CD4-positive, alpha-beta T cell (primary cell): ENCODE measurements at regions not wholly inside any gene's neighbourhood (a gene's known extent, or its start where the extent isn't known, plus 50 kb on each side); places are given as distances from the start of the nearest gene placed in this dataset.

Experiments used
- ATAC-seq: fragments of 200-7000 bp; cut with Tn5 transposase; one replicate; pipeline ENCODE4 v1.10.0; 2022; ENCODE audit warnings: mild to moderate bottlenecking; ENCODE audit not compliant: poor library complexity
- CTCF ChIA-PET: fragments of 350-600 bp; sonication (Branson Sonifier 250); formaldehyde crosslinking; loops from one replicate; lab custom pipeline; 2021; ENCODE audit warnings: antibody characterized with exemption, inconsistent platforms; lab: Charles Lee
- POLR2A ChIA-PET: fragments of 350-600 bp; sonication (Branson Sonifier 250); formaldehyde crosslinking; loops from one replicate; lab custom pipeline; 2021; ENCODE audit warnings: antibody characterized with exemption, inconsistent platforms; lab: Charles Lee
- DNase-seq, 14 experiments: peaks; one replicate each; pipeline ENCODE4 v3.0.0-alpha.2; 2013 to 2020; ENCODE audit warnings: mixed read lengths in 2 of 14
- H3K27ac ChIP-seq, 2 donors: one replicate each; pipeline versions ENCODE4 v1.5.1 to v1.7.0; 2013; ENCODE audit warnings: low read length in 2 of 2, low read depth in 1 of 2, mild to moderate bottlenecking in 1 of 2
- H3K27me3 ChIP-seq, 2 experiments: 1 replicate in 1 of 2; 2 replicates in 1 of 2; pipeline versions ENCODE4 v1.6.1 to v1.7.0; 2013; ENCODE audit warnings: low read length in 2 of 2, control low read depth in 1 of 2, mild to moderate bottlenecking in 1 of 2, moderate library complexity in 1 of 2; ENCODE audit not compliant: insufficient read depth in 2 of 2, control insufficient read depth in 1 of 2
- H3K36me3 ChIP-seq: one replicate; pipeline ENCODE4 v1.6.1; 2013; ENCODE audit warnings: low read length, control low read depth; ENCODE audit not compliant: insufficient read depth
- H3K4me1 ChIP-seq: one replicate; pipeline ENCODE4 v1.6.1; 2013; ENCODE audit warnings: low read length, control low read depth; ENCODE audit not compliant: insufficient read depth
- H3K4me3 ChIP-seq: one replicate; pipeline ENCODE4 v1.5.1; 2013; ENCODE audit warnings: mild to moderate bottlenecking, low read length, moderate library complexity
- H3K9me3 ChIP-seq, 2 experiments: 1 replicate in 1 of 2; 2 replicates in 1 of 2; pipeline versions ENCODE4 v1.6.1 to v1.7.0; 2013; ENCODE audit warnings: low read length in 2 of 2, mild to moderate bottlenecking in 2 of 2, control low read depth in 1 of 2, moderate library complexity in 1 of 2; ENCODE audit not compliant: control insufficient read depth in 1 of 2, insufficient read depth in 1 of 2
- H3K27ac Mint-ChIP-seq: one replicate; pipeline ENCODE4 v1.8.0; 2020; ENCODE audit warnings: mixed read lengths
- H3K27me3 Mint-ChIP-seq: one replicate; pipeline ENCODE4 v1.8.0; 2021; ENCODE audit warnings: mixed read lengths
- H3K36me3 Mint-ChIP-seq: one replicate; pipeline ENCODE4 v1.8.0; 2021; ENCODE audit warnings: low read depth, mixed read lengths
- H3K4me1 Mint-ChIP-seq: one replicate; pipeline ENCODE4 v1.8.0; 2021; ENCODE audit warnings: low read depth, mixed read lengths
- H3K4me3 Mint-ChIP-seq: one replicate; pipeline ENCODE4 v1.8.0; 2020; ENCODE audit warnings: mild to moderate bottlenecking, mixed read lengths
- H3K9me3 Mint-ChIP-seq: one replicate; pipeline ENCODE4 v1.8.0; 2020; ENCODE audit warnings: mixed read lengths
- intact Hi-C, 2 experiments: fragments of 100-400 bp; cut with DNase I in 1 of 2; cut with micrococcal nuclease in 1 of 2; formaldehyde crosslinking; loops; one replicate each; pipeline versions ENCODE4 v1.15.1 to v1.9.0; 2023 to 2025; cut with DNase I, micrococcal nuclease
- TF ChIP-seq, protein P1 (sequence below): fragments of 200-600 bp; IDR thresholded peaks from one replicate; pipeline ENCODE4 v1.8.0; 2022; ENCODE audit warnings: antibody characterized with exemption, mild to moderate bottlenecking

DNA sequence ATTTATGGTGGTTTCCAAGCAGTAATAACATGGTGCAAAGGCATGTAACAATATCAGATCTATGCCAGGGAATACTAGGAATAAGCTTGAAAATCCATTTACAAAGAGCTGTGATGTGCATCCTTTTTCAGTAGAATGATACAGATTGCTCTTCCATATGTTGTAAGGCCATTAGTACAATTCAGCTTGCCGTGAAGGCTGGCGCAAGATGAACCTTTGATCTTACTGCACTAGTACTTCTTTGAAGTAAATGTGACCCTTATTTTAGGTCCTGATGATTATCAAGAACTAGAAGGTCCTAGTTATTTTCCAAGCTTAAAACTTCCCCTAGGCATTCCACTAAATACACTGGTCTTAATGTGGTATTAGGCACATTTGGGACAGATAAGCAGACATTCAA lies 210.1 kb upstream of the CD96 start:
- no peak overlapping the region for H3K27ac Mint-ChIP-seq
- H3K27me3 Mint-ChIP-seq, result no peaks in the 10 kb centered on the region
- Histone ChIP-seq H3K36me3 (no peaks in the 10 kb centered on the region), H3K27me3 (no peaks in the 10 kb centered on the region), H3K4me1 (no peaks in the 10 kb centered on the region), H3K4me3 (no peak overlapping the region), H3K27ac (no peak overlapping the region), H3K9me3 (no peaks in the 10 kb centered on the region)
- TF ChIP-seq, protein P1, sequence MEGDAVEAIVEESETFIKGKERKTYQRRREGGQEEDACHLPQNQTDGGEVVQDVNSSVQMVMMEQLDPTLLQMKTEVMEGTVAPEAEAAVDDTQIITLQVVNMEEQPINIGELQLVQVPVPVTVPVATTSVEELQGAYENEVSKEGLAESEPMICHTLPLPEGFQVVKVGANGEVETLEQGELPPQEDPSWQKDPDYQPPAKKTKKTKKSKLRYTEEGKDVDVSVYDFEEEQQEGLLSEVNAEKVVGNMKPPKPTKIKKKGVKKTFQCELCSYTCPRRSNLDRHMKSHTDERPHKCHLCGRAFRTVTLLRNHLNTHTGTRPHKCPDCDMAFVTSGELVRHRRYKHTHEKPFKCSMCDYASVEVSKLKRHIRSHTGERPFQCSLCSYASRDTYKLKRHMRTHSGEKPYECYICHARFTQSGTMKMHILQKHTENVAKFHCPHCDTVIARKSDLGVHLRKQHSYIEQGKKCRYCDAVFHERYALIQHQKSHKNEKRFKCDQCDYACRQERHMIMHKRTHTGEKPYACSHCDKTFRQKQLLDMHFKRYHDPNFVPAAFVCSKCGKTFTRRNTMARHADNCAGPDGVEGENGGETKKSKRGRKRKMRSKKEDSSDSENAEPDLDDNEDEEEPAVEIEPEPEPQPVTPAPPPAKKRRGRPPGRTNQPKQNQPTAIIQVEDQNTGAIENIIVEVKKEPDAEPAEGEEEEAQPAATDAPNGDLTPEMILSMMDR, result no peak
- peaks cover 6% of the 10 kb centered on the region for H3K4me1 Mint-ChIP-seq
- ATAC-seq (no peak), DNase-seq (no peak)
- CTCF ChIA-PET, result interaction anchor here (0.8 kb wide), 1 partner anchor 19 kb away, joined by 3 read pairs; no protein-coding TSS in a partner anchor
- no peaks in the 10 kb centered on the region for H3K9me3 Mint-ChIP-seq
- intact Hi-C loops, result loop anchor here in 1 of 2 experiments (10.0 kb wide), 1 partner anchor 257 kb away; the partner anchor contains the start of gene NECTIN3
- no peaks in the 10 kb centered on the region for H3K36me3 Mint-ChIP-seq
- no peak overlapping the region for H3K4me3 Mint-ChIP-seq
- POLR2A ChIA-PET, result no interaction called here

DNA sequence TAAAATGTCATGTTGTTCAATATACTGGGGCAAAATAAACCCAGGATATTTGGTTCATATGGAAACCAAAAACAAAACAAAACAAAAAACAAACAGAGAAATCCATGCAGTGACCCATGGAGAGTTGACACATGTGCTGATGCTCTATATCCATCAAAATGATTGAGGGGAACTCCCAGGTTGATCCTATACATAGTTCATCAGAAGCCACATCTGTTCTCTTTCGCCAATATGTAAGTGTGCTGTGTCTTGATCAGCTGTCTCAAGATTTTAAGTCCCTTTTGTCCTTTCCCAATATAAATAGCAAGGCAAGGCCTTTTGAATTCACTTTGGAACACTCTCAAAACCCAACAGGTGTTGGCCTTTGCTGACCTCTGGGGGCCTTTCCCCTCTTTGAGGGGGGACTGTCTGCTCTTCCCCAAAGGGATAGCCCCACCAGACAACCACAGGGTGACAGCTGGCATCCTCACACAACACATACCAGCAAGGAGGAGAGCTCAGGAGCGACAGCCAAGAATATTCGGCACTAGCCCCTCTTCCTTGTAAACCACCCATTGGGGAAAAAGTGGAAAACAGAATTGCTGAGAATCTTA lies 209.4 kb upstream of the CD96 start:
- Mint-ChIP-seq H3K27me3 (no peaks in the 10 kb centered on the region), H3K4me3 (no peak overlapping the region), H3K4me1 (peaks cover 10% of the 10 kb centered on the region), H3K27ac (no peak overlapping the region), H3K36me3 (no peaks in the 10 kb centered on the region), H3K9me3 (no peaks in the 10 kb centered on the region)
- H3K27ac ChIP-seq, result no peak overlapping the region
- ATAC-seq (no peak), DNase-seq (no peak)
- no peaks in the 10 kb centered on the region for H3K9me3 ChIP-seq
- ChIA-PET CTCF (interaction anchor here (0.6 to 0.8 kb wide), 2 partner anchors 19 to 1037 kb away, joined by 3 read pairs; no protein-coding TSS in a partner anchor), POLR2A (interaction anchor here (0.6 to 1.4 kb wide), 2 partner anchors 9 to 22 kb away, joined by 3 to 7 read pairs; no protein-coding TSS in a partner anchor)
- intact Hi-C loops, result loop anchor here in 1 of 2 experiments (10.0 kb wide), 1 partner anchor 258 kb away; the partner anchor contains the start of gene NECTIN3
- no peaks in the 10 kb centered on the region for H3K27me3 ChIP-seq
- TF ChIP-seq, protein P1, result no peak
- H3K4me1 ChIP-seq, result no peaks in the 10 kb centered on the region
- no peaks in the 10 kb centered on the region for H3K36me3 ChIP-seq
- no peak overlapping the region for H3K4me3 ChIP-seq

DNA sequence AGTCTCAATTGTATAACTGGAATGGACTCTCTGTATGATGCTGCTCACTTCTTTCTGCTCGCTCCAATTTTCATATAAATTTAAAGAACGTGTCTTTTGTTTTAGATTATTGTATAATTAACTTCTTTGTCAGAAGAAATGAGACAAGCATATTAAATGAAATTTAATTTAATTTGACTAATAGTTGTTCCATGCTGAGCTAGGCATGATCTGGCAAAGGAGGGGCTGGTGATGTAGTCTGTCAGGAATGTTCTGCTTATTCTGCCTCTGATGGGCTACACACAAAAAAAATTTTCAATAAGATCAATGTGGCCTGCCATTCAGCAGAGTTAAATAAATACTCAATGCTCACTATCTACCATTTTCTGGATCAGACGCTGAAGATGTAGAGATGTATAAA lies 208.4 kb upstream of the CD96 start:
- Mint-ChIP-seq H3K4me3 (no peak overlapping the region), H3K27me3 (no peaks in the 10 kb centered on the region), H3K4me1 (peaks cover 14% of the 10 kb centered on the region), H3K27ac (no peak overlapping the region), H3K36me3 (no peaks in the 10 kb centered on the region), H3K9me3 (no peaks in the 10 kb centered on the region)
- TF ChIP-seq, protein P1, result no peak
- CTCF ChIA-PET, result no interaction called here
- ATAC-seq (no peak), DNase-seq (no peak)
- no peaks in the 10 kb centered on the region for H3K9me3 ChIP-seq
- no peaks in the 10 kb centered on the region for H3K27me3 ChIP-seq
- POLR2A ChIA-PET, result interaction anchor here (0.6 to 1.4 kb wide), 3 partner anchors 10 to 360 kb away, joined by 3 to 7 read pairs (median 3); no protein-coding TSS in a partner anchor
- no peak overlapping the region for H3K27ac ChIP-seq
- H3K36me3 ChIP-seq, result no peaks in the 10 kb centered on the region
- intact Hi-C loops, result loop anchor here in 1 of 2 experiments (10.0 kb wide), 1 partner anchor 259 kb away; the partner anchor contains the start of gene NECTIN3
- no peaks in the 10 kb centered on the region for H3K4me1 ChIP-seq
- H3K4me3 ChIP-seq, result no peak overlapping the region
